Uterus (tissue), 3 donors: ENCODE measurements at regions not wholly inside any gene's neighbourhood (a gene's known extent, or its start where the extent isn't known, plus 50 kb on each side); places are given as distances from the start of the nearest gene placed in this dataset.

ENCODE experiments used
- DNase-seq, 2 donors: peaks; one replicate each; pipeline ENCODE4 v3.0.0-alpha.2; 2019 to 2020
- H3K27ac ChIP-seq, 2 donors: fragments of 200-600 bp; sonication (generic); 1 replicate in 1 of 2; 2 replicates in 1 of 2; pipeline ENCODE4 v1.5.1; 2016 to 2018
- H3K27me3 ChIP-seq, 2 donors: fragments of 200-600 bp; sonication (generic); one replicate each; pipeline ENCODE4 v1.5.1; 2018 to 2019; ENCODE audit warnings: control low read depth in 1 of 2
- H3K36me3 ChIP-seq, 2 donors: fragments of 200-600 bp; sonication (generic); one replicate each; pipeline ENCODE4 v1.5.1; 2019; ENCODE audit warnings: control low read depth in 1 of 2
- H3K4me1 ChIP-seq, 2 donors: fragments of 200-600 bp; sonication (generic); one replicate each; pipeline ENCODE4 v1.5.1; 2018 to 2019; ENCODE audit warnings: control low read depth in 1 of 2
- H3K4me3 ChIP-seq, 2 donors: fragments of 200-600 bp; sonication (generic); 1 replicate in 1 of 2; 2 replicates in 1 of 2; pipeline ENCODE4 v1.5.1; 2018 to 2019; ENCODE audit warnings: mild to moderate bottlenecking in 1 of 2
- H3K9me3 ChIP-seq, 2 donors: fragments of 200-600 bp; sonication (generic); one replicate each; pipeline ENCODE4 v1.5.1; 2019; ENCODE audit warnings: control low read depth in 1 of 2
- POLR2A ChIP-seq, 2 donors: fragments of 450-650 bp; IDR thresholded peaks; one replicate each; pipeline ENCODE4 v1.6.1; 2016; ENCODE audit warnings: antibody characterized with exemption in 2 of 2, mild to moderate bottlenecking in 1 of 2, moderate library complexity in 1 of 2
- intact Hi-C: fragments of 100-400 bp; cut with DNase I; formaldehyde crosslinking; loops from one replicate; pipeline ENCODE4 v1.15.1; 2023; ENCODE audit warnings: low total_unique reads
- TF ChIP-seq, protein P1 (sequence below), 4 experiments: fragments of 200-600 bp in 2 of 4; fragments of 450-650 bp in 2 of 4; sonication (generic) in 2 of 4; IDR thresholded peaks; one replicate each; pipeline ENCODE4 v1.5.1; 2016 to 2019; ENCODE audit warnings: antibody characterized with exemption in 4 of 4, mild to moderate bottlenecking in 2 of 4, moderate library complexity in 1 of 4
- donor health status: DM: yes; HTN: yes; CAD: no.

DNA sequence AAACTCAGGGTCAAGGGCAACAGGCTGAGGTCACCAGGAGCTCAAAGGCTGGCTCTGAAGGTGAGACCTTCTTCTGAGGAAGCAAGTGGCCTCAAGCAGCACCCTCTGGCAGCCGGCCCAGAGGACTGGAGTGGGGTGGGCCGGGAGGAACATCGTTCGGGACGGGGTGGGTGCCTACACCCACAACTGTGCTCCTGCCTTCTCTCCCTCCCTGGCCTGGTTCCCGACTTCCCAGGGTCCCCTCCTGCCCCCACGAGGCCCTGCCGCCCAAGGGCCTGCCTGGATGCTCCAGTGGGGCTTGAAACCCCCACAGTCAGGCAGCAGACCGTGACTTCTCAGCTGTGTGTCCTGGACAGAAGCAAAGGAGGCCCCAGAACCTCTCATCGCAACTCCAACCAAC is 195.7 kb downstream of the IGLL1 start:
- TF ChIP-seq, protein P1, sequence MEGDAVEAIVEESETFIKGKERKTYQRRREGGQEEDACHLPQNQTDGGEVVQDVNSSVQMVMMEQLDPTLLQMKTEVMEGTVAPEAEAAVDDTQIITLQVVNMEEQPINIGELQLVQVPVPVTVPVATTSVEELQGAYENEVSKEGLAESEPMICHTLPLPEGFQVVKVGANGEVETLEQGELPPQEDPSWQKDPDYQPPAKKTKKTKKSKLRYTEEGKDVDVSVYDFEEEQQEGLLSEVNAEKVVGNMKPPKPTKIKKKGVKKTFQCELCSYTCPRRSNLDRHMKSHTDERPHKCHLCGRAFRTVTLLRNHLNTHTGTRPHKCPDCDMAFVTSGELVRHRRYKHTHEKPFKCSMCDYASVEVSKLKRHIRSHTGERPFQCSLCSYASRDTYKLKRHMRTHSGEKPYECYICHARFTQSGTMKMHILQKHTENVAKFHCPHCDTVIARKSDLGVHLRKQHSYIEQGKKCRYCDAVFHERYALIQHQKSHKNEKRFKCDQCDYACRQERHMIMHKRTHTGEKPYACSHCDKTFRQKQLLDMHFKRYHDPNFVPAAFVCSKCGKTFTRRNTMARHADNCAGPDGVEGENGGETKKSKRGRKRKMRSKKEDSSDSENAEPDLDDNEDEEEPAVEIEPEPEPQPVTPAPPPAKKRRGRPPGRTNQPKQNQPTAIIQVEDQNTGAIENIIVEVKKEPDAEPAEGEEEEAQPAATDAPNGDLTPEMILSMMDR (IDR thresholded peaks at IDR 0.05): no peak
- TF ChIP-seq POLR2A (IDR thresholded peaks at IDR 0.05): no peak
- intact Hi-C loops: no loop called here
- Histone ChIP-seq H3K36me3 (no peaks in the 10 kb centered on the region), H3K27me3 (no peaks in the 10 kb centered on the region), H3K4me1 (no peaks in the 10 kb centered on the region), H3K4me3 (no peak overlapping the region), H3K9me3 (no peaks in the 10 kb centered on the region), H3K27ac (no peak overlapping the region)
- DNase-seq: no peak

DNA sequence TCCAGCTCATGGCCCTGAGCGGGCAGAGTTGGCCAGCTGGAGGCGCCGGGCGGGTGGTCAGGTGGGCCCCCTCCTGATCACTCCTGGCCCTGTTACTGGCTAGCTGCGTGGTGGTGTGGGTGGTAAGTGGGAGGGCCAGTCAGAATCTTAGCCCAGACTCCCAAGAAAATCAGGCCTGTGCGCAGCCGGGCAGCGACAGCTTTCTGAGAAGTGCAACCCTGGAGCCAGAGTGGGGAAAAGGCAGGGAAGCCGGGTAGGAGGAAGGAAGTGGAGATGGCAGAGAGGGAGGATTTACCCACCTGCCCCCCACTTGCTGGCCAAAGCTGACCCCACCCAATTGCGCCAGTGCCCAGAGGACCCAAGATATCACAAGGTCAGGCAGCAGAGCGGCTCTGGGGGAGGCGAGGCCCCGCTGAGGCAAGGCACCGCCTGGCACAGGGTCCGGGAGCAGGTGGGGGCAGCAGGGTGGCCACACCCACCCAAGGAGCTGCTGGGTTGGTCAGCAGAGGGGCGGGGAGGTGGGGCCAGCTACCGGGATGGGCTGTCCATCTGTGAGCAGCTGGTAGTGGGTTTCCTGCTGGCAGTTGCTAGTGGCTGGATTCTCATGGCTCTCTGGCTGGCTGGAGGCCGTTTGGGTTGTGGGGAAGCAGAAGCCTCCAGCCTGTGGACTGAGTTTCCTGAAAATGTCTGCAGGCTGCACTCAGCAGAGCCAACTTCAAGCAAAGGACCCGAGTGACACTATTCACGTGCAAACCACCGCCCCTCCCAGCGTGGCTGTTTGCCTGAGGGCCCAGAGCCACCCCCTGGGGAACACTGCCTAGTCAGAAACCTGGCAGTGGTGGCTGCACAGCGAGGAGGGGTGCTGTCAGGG is 196.4 kb downstream of the IGLL1 start:
- Histone ChIP-seq H3K9me3 (no peaks in the 10 kb centered on the region), H3K36me3 (no peaks in the 10 kb centered on the region), H3K4me3 (no peak overlapping the region), H3K27ac (no peak overlapping the region), H3K4me1 (no peaks in the 10 kb centered on the region), H3K27me3 (no peaks in the 10 kb centered on the region)
- intact Hi-C loops: no loop called here
- no peak for DNase-seq
- TF ChIP-seq, protein P1 (IDR thresholded peaks at IDR 0.05): no peak
- no peak for TF ChIP-seq POLR2A (IDR thresholded peaks at IDR 0.05)

DNA sequence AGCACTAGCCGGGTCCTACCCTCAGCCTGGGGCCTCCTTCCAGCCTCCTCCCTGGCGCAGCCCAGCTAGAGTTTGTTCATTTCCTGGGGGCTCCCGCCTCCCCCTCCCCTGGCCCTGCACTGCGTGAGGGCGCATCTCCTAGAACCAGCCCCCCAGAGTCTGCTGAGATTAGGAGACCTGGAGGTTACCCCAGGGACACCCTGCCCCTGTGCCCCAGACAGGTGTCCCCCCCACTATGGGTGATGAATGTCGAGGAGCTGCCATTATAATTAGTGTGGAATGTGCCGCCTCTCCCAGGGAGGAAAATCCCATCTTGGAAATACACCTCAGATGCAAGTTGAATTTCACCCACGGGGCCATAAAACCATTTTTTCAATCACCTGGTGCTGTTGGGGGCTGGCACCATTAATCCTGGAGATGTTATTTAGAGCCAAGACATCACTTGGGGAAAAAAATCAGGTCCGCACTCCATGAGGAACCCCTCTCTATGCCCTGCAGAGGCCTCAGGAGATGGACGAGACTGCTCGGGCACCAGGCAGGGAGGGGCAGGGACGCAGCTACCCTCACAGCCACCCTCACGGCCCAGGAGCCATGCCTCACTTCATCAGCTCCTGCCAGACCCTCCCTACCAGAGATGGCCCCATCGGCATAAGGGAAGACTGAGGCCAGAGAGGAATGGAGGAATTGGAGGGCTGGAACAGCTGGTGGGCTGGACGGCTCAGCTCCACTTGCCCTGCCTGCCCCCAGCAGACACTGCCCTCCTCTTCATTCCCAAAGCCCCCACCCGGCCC is 197.5 kb downstream of the IGLL1 start:
- no peak for DNase-seq
- intact Hi-C loops: no loop called here
- Histone ChIP-seq H3K4me1 (no peaks in the 10 kb centered on the region), H3K27me3 (no peaks in the 10 kb centered on the region), H3K27ac (no peak overlapping the region), H3K9me3 (no peaks in the 10 kb centered on the region), H3K36me3 (no peaks in the 10 kb centered on the region), H3K4me3 (no peak overlapping the region)
- TF ChIP-seq, protein P1 (IDR thresholded peaks at IDR 0.05): no peak
- no peak for TF ChIP-seq POLR2A (IDR thresholded peaks at IDR 0.05)

DNA sequence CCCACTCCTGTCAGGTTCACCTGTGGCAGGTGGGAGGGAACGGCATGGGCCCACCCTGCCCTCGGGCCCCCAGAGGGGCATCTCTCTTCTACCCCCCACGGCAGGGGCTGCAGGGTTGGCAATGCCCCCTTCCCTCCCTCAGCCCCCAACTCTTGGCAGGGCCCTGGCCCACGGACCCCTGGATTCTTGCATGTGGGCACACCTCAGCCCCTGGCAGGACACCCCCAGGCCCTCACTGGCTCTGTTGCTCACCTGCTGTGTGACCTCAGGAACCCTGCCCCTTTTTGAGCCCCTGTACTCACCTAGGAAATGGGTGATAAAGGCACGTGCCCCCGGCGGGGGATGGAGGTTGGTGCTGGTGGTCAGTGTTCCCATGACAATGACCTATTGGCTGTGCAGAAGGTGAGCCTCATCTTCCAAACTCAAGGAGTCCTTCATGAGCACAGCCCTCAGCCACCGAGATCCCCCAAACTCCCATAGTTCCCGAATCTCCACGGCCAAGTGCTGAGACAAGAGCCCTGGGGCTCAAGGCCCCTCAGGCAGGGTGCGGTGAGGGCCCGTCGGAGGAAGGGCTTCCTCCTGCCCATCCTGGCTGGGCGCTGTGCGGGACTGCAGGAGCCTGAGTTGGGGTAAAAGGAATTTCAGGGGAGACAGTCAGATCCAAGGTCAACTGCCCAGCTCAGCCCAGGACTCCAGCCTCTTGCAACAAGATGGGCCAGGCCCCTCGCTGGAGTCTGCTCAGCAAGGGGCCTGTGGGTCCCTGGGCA is 198.2 kb downstream of the IGLL1 start:
- DNase-seq: no peak
- no peaks in the 10 kb centered on the region for H3K27me3 ChIP-seq
- TF ChIP-seq, protein P1 (IDR thresholded peaks at IDR 0.05): no peak
- no peak for TF ChIP-seq POLR2A (IDR thresholded peaks at IDR 0.05)
- H3K4me1 ChIP-seq: no peaks in the 10 kb centered on the region
- no peak overlapping the region for H3K4me3 ChIP-seq
- H3K9me3 ChIP-seq: no peaks in the 10 kb centered on the region
- no peak overlapping the region for H3K27ac ChIP-seq
- H3K36me3 ChIP-seq: no peaks in the 10 kb centered on the region
- intact Hi-C loops: no loop called here
